GM21390 (cell line): ENCODE measurements at regions not wholly inside any gene's neighbourhood (a gene's known extent, or its start where the extent isn't known, plus 50 kb on each side); places are given as distances from the start of the nearest gene placed in this dataset.

ENCODE experiments used
- ATAC-seq: cut with Tn5 transposase; IDR thresholded peaks from one replicate; pipeline ENCODE4 v1.9.1; 2021; ENCODE audit not compliant: unreplicated experiment

DNA sequence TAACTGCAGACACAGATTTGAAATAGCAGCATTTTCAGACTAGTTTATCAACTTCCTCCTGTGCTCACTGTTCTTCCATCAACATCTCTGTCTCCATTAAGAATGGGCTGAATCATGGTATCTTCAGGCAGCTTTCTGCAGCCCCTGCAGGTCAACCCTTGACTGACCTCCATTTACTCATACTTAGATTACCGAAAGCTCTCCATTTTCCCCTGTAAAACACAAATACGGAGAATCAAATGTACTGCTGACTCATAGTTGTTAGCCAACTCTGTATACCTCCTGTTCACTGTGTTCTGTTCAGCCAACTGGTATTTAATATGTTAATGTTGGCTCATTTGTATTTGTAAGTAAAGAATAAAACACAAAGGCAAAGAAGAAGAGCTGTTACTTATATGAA, 364.0 kb downstream of the CASP12 start:
- ATAC-seq, result no peak

DNA sequence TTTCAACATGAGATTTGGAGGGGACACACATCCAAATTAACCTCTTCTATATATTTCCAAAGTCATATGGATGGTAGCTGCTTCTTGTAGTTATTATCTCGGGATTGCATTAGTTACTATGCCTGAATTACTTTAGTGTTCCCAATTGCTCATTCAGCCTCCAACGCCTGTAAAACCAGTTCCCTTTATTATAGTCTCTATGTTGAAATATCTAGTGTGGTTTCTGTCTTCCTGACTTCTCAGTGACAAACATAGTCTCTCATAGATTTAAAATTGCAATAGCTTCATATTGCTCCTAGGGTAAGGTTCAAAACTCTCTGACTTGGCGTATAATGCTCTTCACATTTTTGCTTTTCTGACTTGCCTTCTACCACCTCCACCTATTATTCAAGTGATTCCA, 366.4 kb downstream of the CASP12 start:
- no peak for ATAC-seq

DNA sequence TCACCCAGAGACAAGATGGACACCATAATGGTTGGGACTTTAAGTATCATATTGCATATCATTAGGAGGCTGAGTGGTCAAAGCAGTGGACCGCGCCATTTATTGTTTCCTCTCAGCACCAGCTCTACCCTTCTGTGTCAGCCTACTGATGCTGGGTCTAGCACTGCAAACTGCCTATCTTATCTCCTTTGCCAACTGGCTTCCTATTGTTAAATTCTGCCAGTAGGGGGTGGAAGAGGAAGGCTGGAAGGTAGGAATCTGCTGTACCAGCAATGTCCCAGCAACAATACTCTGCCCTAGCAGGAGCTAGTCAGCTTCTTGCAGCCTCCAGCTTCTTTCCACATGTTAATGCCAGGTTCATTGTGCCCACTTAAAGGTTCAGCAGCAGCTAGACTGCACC, 367.1 kb upstream of the PDGFD start:
- ATAC-seq, result peak; percentile 61

DNA sequence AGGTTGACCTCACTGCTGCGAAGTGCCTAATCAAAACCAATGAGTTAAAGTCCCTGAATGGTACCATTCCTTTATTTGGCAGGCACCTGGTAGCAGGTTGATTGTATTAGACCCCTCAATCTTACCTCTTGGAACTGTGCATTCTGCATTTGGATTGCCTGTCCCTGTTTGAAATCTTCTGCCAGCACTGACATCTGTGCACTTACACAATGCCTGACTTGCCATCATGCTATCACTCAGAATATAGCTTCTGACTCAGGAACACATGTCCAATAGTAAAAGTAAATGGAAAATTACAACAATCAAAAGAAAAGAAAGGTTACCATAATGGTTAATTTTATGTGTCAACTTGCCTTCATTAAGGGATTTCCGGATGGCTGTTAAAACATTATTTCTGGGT, 366.0 kb upstream of the PDGFD start:
- ATAC-seq, result no peak

DNA sequence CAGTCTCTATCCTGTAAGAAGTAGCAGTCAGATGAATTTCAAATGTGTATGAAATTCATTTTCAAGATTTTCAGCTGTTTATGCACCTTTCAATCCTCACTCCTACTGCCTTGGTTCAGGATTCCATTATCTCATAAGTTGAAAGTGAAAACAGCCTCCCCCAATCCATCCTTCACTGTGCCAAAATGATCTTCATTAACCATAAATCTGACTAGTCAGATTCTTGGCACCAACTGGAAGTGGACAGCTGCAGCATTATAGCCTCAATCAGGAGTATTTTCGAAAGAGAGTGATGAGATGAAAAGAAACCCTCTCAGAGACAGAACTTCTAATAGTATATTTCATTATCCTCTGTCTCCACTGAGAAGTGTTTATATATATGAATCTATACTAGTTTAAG, 365.3 kb upstream of the PDGFD start:
- no peak for ATAC-seq

DNA sequence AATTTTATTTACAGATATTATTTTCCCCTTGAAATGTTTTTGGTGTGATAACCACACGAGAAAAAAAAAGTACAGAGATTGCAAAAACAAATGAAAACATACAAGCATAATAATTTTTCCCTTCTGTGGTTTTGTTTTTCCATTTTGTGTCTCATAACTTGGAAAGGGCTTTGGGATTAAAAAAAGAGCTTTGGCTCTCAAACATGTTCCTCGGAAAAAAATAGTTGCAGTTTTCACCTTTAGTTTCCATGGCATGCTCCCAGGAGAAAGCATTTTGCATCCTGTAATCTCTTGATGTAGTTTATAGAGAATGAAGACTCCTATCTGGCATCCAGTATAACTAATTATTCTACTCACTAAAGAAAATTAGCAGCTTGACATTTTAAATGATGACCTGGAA, 362.1 kb upstream of the PDGFD start:
- no peak for ATAC-seq

DNA sequence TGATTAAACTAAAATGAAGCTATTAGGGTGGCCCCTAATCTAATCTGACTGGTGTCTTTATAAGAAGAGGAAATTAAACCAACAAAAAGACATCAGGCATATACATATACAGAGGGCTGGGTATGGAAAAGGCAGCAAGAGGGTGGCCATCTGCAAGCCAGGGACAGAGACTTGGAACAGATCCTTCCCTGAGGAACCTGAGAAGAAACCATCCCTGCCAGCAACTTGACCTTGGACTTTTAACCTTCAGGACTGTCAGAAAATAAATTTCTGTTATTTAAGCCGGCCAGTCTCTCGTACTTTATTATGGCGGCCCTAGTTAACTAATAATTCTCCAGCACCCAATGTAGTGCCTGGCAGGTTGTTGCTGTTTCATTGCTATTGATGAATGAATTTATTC, 361.5 kb upstream of the PDGFD start:
- no peak for ATAC-seq

DNA sequence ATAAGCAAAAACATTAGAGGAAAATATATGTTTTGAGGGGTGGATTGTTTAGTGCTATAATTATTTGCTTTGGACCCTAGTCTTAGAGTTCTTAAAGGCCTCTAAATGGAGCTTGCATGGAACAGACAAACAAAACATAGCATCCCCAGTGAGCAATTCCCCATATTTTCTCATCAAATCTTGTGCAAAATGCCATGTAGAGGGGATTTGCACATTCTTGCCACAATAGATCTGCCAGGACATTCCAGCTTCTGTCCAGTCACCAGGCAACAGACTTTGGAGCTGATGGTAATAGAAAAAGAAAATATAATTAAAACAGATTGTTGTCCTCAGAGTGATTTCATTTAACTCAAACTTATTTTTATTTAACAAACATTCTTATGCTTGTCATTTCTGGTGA, 360.3 kb upstream of the PDGFD start:
- no peak for ATAC-seq

DNA sequence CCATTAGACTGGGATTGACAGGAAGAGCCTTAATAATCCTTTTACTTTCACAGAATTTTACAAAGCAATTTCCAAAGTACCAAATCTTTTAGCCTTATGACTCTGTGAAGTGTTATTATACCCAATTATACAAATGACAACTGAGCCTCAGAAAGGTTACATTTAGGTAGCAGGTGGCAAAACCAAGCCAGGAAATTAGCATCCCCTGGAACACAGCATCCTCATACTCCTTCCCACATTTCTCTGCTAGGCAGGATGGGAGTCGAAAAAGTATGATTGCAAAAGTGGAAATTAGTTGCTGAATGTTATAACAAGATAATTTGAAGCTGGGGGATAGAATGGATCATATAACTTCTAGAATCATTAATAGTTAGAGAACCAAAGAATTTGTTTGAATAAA, 359.7 kb upstream of the PDGFD start:
- ATAC-seq, result no peak

DNA sequence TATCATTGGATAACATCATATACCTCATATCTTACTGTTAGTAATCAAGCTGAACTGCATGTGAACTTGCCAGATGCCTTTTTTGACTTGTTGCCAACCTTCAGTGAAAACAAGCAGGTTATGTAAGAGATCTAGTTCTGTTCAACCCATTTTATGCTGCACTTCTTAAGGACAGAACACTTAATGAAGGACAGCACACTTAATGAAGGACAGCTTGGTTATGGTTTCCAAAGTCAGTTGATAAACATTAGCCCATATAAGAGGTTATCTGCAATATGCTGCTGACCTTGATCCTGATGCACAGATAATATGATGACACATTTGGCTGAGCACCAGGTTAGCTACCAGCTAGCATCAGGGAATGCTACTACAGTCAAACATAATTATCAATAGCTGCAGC, 358.7 kb upstream of the PDGFD start:
- no peak for ATAC-seq

DNA sequence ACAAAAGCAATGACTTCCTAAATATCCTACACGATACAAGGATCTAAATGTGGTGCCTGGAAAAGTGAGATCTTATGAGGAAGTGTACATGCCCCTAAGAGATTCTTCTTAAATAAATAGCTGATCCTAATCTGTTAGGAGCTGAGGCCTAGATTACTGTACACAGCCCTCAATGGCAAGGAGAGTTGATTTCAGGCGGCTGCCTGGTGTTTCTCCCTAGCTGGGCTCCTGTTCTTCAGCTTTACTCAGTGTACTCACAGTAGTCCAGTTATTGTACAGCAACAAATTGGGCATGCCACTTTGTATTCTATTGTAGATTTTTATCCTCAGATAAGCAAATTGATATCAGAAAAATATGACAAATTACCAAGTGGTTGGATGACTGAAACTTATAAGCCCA, 358.2 kb upstream of the PDGFD start:
- ATAC-seq, result no peak

DNA sequence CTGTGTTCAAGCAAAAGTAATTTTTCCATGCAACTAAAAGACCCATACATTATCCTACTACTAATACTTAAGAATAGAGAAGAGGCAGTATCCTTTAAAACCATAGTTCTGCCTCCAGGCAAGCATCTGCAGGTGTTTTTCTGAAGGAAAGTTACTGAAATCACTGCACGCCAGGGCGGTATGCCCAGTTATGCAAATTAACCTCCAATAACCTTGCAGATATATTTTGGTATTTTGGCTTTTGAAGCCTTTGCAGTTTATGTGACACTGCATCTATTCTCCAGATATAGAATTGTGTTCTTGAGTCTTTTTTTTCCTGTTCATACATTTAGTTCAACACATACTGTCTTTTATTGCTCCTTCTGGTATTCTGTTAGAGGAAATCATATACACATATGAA, 346.2 kb upstream of the PDGFD start:
- no peak for ATAC-seq

DNA sequence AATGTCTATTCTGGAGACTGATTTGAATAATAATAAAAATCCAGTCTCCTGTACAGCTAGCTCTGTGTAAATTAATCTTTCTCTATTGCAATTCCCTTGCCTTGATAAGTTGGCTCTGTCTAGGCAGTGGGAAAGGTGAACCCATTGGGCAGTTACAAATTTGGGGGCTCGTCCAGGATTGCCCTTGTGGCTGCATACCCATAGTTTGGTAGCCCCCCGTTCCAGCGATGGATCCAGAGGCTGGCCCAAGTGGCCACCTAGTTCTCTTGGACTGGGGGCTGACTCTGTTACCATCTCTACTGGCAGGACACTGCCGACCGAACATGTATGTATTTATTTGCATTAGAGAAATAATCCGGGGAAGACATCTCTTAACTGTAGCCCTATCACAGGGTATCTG, 326.2 kb upstream of the PDGFD start:
- no peak for ATAC-seq

DNA sequence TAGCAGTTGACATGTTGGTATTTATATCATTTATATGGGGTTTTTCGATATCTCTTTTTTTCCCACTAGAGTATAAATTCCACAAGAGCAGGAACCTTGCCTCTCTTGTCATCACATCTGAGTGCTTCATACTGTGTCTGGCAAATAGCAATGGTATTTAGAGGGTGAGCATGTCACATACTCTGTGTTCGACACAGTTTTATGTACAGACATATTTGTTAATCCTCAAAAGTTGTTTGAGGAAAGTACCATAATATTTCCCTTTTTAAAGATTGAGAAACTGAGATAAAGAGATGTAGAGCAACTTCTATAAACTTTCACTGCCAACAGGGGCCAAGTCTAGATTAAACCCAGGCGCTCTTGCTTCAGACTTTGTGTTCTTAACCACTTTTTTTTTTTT, 324.6 kb upstream of the PDGFD start:
- no peak for ATAC-seq

DNA sequence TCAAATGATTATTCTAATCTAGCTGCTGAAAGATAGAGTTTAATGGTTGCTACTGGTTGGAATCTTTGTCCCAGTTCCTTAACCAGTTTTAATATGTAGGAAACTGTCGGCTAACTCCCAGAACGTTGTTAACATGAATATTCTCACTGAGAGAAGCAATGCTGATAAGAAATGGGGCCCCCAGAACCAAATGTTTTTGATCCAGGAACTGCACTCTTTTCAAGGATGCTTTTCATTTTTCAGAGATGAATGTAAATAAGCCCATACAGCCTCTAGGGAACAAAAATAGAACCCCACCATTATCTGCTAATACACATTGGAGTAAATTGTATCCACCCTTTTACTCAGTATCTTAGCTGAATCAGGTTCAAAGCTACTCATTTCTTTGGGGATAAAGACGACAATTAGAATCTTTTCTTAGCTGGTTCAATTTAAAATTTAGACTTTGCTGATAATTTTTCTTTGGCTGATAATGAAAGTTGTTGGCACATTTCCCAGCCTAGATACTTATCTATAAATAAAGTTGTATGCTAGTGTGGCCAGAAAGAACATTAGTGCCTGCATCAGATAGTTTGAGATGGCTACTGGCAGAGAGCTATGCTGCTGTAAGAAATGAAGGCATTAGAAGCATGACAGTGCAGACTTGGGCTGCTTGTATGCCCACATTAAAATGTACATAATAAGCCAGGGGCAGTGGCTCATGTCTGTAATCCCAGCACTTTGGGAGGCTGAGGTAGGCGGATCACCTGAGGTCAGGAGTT, 323.3 kb upstream of the PDGFD start:
- no peak for ATAC-seq

DNA sequence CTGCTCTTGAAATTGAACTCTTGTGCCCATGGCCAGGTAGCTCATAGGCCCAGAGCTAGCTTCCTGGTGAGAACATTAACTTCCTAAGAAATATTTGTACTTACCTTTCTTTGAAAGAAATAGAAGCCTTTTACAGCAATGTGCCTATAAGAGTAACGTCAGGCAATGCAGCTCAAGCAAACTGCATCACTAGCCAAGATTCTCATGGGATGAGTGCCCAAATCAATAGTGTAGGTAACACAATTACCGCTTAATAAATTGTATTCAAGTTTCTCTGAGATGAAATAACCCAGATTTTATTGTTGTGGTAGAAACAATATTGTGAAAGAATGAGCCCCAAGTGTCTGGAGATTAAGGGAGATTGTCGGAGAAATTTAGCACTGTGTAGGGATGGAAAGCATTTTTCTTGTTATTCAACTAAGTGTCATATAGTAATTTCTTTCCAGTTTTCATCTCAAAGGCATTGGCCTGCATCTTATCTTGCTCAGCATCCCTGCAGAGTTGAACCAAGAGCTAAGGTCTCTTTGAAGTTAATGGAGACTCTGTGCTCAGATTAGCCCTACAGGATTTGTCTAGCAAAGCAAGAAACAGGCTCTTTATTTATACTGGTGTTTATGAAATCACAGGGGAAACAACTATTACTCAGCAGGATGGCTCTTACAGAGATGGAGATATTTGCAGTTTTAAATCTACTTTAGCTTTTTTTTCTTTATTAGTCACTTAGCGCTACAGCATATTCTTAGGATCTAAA, 321.0 kb upstream of the PDGFD start:
- no peak for ATAC-seq

DNA sequence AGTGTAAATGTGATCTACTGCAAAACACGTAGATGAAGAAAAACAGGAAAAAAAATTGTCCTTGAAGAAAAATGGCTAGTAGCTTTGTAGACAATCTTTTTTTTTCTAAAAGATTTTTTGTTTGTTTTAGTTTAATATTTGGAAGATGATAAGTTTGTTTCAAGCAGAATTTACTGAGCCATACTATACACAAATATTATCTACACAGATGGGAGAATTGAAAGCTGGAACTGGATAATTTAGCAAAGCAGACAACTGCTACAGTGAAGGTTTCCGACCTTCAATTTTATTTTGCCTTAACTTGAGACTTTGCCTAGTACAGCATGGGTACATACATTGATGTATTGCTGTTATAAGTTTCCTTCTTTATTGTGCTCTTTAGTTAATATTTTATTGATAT, 313.0 kb upstream of the PDGFD start:
- ATAC-seq, result no peak

DNA sequence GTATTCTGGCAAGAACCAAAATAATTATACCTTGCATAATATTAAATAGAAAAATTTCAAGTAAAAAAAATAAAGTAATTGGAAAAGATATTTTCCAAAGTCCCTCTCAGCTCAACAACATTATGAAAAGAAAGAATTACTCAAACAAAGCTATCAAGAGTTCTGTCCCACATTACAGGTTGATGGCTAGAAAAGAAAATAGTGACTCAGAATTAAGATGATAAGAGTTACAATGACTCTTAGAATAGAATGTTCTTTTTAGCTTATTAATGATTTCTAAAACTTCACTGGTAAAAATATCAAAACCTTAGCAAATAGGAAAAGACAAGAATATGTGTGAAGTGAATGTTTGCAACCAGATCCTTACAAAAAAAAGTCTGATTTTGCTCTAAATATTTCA, 312.5 kb upstream of the PDGFD start:
- ATAC-seq, result no peak

DNA sequence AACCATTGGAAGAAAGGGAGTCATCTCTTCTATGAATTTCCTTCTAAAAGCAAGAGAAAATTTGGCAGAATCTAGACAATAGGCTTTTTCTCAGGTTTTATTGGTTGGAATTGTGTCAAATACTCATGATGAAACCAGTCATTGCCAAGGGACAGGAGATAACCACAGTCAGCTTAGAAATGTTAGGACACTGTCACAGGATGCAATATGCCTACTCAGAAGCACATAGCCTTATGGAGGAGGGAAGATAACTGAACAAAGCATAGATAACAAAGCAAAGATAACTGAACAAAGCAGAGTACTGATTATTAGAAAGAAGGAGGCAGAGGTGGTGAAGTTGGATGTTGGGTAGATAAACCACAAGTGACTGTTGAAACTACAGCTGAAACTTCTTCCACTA, 303.5 kb upstream of the PDGFD start:
- no peak for ATAC-seq

DNA sequence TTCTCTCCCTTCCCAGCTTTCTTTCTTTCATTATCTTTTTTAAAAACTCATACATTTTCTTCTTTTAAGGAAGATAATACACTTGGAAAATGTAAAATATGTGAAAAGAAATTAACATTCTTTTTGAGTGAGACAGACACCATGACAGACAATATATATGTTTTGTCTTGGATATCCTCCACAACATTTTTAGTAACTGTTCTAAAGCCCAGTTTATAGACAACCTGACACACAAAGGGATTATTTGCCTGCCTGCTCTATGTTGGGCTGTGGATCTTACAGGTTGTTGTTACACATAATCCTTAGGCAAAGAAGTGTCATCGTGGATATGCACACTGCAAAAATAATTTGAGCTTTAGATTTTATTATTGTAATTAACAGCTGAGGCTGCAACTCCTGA, 301.4 kb upstream of the PDGFD start:
- ATAC-seq, result no peak

DNA sequence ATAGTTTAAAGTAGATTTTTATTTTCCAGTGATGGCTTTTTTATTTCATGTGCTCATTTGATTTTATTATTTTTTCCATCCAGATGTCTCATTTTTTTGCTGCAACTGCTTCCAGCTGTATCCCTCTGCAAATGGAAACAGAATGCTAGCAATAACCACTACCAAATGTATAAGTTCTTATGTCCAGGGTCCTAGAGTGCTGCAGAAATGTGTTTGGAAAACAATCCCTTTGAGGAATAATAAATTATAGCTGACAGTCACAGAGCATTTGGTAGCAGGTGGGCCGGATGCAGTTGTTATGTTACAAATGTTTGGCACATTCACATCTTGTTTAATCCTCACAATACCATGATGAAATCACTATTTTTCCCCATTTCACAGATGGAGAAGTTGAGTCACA, 300.7 kb upstream of the PDGFD start:
- ATAC-seq, result no peak

DNA sequence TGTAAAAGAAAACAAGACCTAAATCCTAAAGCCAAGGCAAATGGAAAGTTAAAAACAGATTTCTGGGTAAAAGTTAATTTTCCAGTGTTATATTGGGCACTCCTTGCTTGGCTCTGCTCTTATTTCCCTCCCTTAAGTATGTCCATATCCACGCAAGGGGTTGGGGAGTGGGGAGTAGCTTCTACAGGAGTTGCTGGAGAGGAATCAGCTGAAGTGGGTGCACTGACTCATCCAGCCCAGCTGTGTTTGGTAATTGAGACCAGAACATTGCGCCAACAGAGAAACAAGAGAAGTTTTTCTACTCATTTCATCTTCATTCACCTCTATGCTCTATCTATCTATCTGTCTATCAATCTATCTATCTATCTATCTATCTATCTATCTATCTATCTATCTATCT, 298.4 kb upstream of the PDGFD start:
- no peak for ATAC-seq
